ENCODE measurements at regions not wholly inside any gene's neighbourhood (a gene's known extent, or its start where the extent isn't known, plus 50 kb on each side); places are given as distances from the start of the nearest gene placed in this dataset.
"Not testable (repeated sequence)": the region's sequence is repeated elsewhere in the genome, so short reads cannot be mapped to it uniquely, and the experiment has no call there.

- no peak for DNase-seq (ENCODE audit: low spot score)
Measured at GRCh38 chr7:112982441-112983063, 104.1 kb downstream of the GPR85 start.

- no peak for DNase-seq (ENCODE audit: low spot score)
Measured at GRCh38 chr7:112981966-112982365, 104.7 kb downstream of the GPR85 start.

GRCh38 chr7:112979055-112979454 is 107.6 kb downstream of the GPR85 start:
- DNase-seq (ENCODE audit: low spot score), result not testable (repeated sequence)

GRCh38 chr7:112977244-112977955 is 109.2 kb downstream of the GPR85 start:
- not testable (repeated sequence) for DNase-seq (ENCODE audit: low spot score)

- DNase-seq (ENCODE audit: low spot score), result peak; percentile 14
Measured at GRCh38 chr7:112970771-112971170, 115.9 kb downstream of the GPR85 start.

GRCh38 chr7:112969946-112970345 is 116.7 kb downstream of the GPR85 start:
- no peak for DNase-seq (ENCODE audit: low spot score)

GRCh38 chr7:112965506-112965905 is 121.1 kb downstream of the GPR85 start:
- DNase-seq (ENCODE audit: low spot score), result no peak

- no peak for DNase-seq (ENCODE audit: low spot score)
Measured at GRCh38 chr7:112963634-112964033, 123.0 kb downstream of the GPR85 start.

GRCh38 chr7:112962815-112963214 is 123.8 kb downstream of the GPR85 start:
- no peak for DNase-seq (ENCODE audit: low spot score)

- DNase-seq (ENCODE audit: low spot score), result no peak
Measured at GRCh38 chr7:112959276-112959675, 127.4 kb downstream of the GPR85 start.

- no peak for DNase-seq (ENCODE audit: low spot score)
Measured at GRCh38 chr7:112958775-112959174, 127.9 kb downstream of the GPR85 start.

GRCh38 chr7:112957901-112958300 is 128.7 kb downstream of the GPR85 start:
- DNase-seq (ENCODE audit: low spot score), result no peak

- peak; percentile 55 for DNase-seq (ENCODE audit: low spot score)
Measured at GRCh38 chr7:112953031-112953430, 133.6 kb downstream of the GPR85 start.

GRCh38 chr7:112951070-112951469 is 135.6 kb downstream of the GPR85 start:
- peak; percentile 45 for DNase-seq (ENCODE audit: low spot score)

GRCh38 chr7:112949682-112950081 is 136.9 kb downstream of the GPR85 start:
- DNase-seq (ENCODE audit: low spot score), result not testable (repeated sequence)

- DNase-seq (ENCODE audit: low spot score), result no peak
Measured at GRCh38 chr7:112946350-112946749, 140.3 kb downstream of the GPR85 start.

- no peak for DNase-seq (ENCODE audit: low spot score)
Measured at GRCh38 chr7:112945046-112945445, 141.6 kb downstream of the GPR85 start.

- no peak for DNase-seq (ENCODE audit: low spot score)
Measured at GRCh38 chr7:112942981-112943380, 143.6 kb downstream of the GPR85 start.

GRCh38 chr7:112942125-112942524 is 144.5 kb downstream of the GPR85 start:
- not testable (repeated sequence) for DNase-seq (ENCODE audit: low spot score)

- DNase-seq (ENCODE audit: low spot score), result no peak
Measured at GRCh38 chr7:112940314-112940732, 146.3 kb downstream of the GPR85 start.

- peak; percentile 100 for DNase-seq (ENCODE audit: low spot score)
Measured at GRCh38 chr7:112939574-112940313, 146.9 kb downstream of the GPR85 start.

- peak; percentile 34 for DNase-seq (ENCODE audit: low spot score)
Measured at GRCh38 chr7:112938863-112939573, 147.6 kb downstream of the GPR85 start.

Measured in SK-N-DZ (cell line).